DOHH2 (cell line): ENCODE measurements at regions not wholly inside any gene's neighbourhood (a gene's known extent, or its start where the extent isn't known, plus 50 kb on each side); places are given as distances from the start of the nearest gene placed in this dataset.
"Not testable (repeated sequence)": the region's sequence is repeated elsewhere in the genome, so short reads cannot be mapped to it uniquely, and the experiment has no call there.

Experiments used
- EZH2phosphoT487 ChIP-seq: fragments of 200-600 bp; sonication (generic); IDR thresholded peaks from 2 replicates; pipeline ENCODE4 v1.6.1; 2017; ENCODE audit warnings: borderline replicate concordance, mild to moderate bottlenecking, antibody characterized with exemption, low read length, moderate library complexity, mixed read lengths
- TF ChIP-seq, protein P1 (sequence below): fragments of 200-600 bp; sonication (generic); IDR thresholded peaks from one replicate; pipeline ENCODE4 v1.5.1; 2014; ENCODE audit warnings: antibody characterized with exemption, mild to moderate bottlenecking, low read depth, low read length; ENCODE audit not compliant: poor library complexity, severe bottlenecking

DNA sequence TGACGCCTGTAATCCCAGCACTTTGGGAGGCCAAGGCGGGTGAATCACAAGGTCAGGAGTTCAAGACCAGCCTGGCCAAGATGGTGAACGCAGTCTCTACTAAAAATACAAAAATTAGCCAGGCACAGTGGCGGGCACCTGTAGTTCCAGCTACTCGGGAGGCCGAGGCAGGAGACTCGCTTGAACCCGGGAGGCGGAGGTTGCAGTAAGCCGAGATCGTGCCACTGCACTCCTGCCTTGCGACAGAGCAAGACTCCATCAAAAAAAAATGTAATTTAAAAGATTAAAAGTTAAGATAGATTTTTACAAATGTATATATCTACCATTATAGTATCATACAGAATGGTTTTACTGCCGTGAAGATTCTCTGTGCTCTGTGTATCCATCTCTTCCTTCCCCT is 1464.1 kb downstream of the FOXD4L5 start:
- TF ChIP-seq, protein P1, sequence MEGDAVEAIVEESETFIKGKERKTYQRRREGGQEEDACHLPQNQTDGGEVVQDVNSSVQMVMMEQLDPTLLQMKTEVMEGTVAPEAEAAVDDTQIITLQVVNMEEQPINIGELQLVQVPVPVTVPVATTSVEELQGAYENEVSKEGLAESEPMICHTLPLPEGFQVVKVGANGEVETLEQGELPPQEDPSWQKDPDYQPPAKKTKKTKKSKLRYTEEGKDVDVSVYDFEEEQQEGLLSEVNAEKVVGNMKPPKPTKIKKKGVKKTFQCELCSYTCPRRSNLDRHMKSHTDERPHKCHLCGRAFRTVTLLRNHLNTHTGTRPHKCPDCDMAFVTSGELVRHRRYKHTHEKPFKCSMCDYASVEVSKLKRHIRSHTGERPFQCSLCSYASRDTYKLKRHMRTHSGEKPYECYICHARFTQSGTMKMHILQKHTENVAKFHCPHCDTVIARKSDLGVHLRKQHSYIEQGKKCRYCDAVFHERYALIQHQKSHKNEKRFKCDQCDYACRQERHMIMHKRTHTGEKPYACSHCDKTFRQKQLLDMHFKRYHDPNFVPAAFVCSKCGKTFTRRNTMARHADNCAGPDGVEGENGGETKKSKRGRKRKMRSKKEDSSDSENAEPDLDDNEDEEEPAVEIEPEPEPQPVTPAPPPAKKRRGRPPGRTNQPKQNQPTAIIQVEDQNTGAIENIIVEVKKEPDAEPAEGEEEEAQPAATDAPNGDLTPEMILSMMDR = not testable (repeated sequence)
- not testable (repeated sequence) for TF ChIP-seq EZH2phosphoT487
